IMR-90 (cell line): ENCODE measurements at regions not wholly inside any gene's neighbourhood (a gene's known extent, or its start where the extent isn't known, plus 50 kb on each side); places are given as distances from the start of the nearest gene placed in this dataset.
A peak's percentile ranks its signal among the peaks of the same experiment; 100 is the strongest.

Experiments used
- ATAC-seq: fragments of 200-7000 bp; cut with Tn5 transposase; 2 replicates; pipeline ENCODE4 v1.9.1; 2020; ENCODE audit warnings: low read depth, mild to moderate bottlenecking, moderate library complexity
- BruUV-seq: library from RNA; stranded (reverse); fragments of 400-500 nt; replicated peaks from 2 replicates; lab custom pipeline; 2021; lab: Mats Ljungman, UMichigan
- CTCF ChIA-PET: fragments of 300-600 bp; formaldehyde crosslinking; extraction: SDS; loops from one replicate; lab custom pipeline; 2021; ENCODE audit warnings: antibody characterized with exemption; lab: Yijun Ruan, JAX
- POLR2A ChIA-PET: fragments of 300-600 bp; sonication (Branson Sonifier 250); formaldehyde crosslinking; loops from one replicate; lab custom pipeline; 2022; ENCODE audit warnings: antibody characterized with exemption; ENCODE audit not compliant: unreplicated experiment; lab: Charles Lee
- DNase-seq: peaks from one replicate; pipeline ENCODE4 v3.0.0; 2013
- H2AFZ ChIP-seq: replicated peaks from 2 replicates; pipeline ENCODE3; 2013; ENCODE audit warnings: low read length, mild to moderate bottlenecking; ENCODE audit not compliant: poor library complexity
- H2AK5ac ChIP-seq: 2 replicates; pipeline ENCODE4 v1.6.1; 2013; ENCODE audit warnings: low read depth, low read length, inconsistent platforms
- H2AK9ac ChIP-seq: replicated peaks from 2 replicates; pipeline ENCODE3; 2013; ENCODE audit warnings: mild to moderate bottlenecking, low read depth, low read length, moderate library complexity; ENCODE audit not compliant: poor library complexity
- H2BK120ac ChIP-seq: 2 replicates; pipeline ENCODE4 v1.6.1; 2013; ENCODE audit warnings: low read depth, low read length, inconsistent platforms
- H2BK15ac ChIP-seq: 3 replicates; pipeline ENCODE4 v1.6.1; 2013; ENCODE audit warnings: low read depth, low read length, inconsistent platforms
- H2BK20ac ChIP-seq: 2 replicates; pipeline ENCODE4 v1.6.1; 2013; ENCODE audit warnings: low read depth, mild to moderate bottlenecking, inconsistent platforms, low read length, moderate library complexity
- H2BK5ac ChIP-seq: 2 replicates; pipeline ENCODE4 v1.6.1; 2013; ENCODE audit warnings: mild to moderate bottlenecking, low read depth, low read length, inconsistent platforms; ENCODE audit not compliant: poor library complexity, severe bottlenecking
- H3K14ac ChIP-seq: replicated peaks from 2 replicates; pipeline ENCODE4 v1.6.1; 2013; ENCODE audit warnings: low read depth, low read length, inconsistent platforms
- H3K18ac ChIP-seq: 2 replicates; pipeline ENCODE4 v1.6.1; 2013; ENCODE audit warnings: low read depth, low read length, control low read depth
- H3K23ac ChIP-seq: 2 replicates; pipeline ENCODE4 v1.6.1; 2013; ENCODE audit warnings: low read depth, low read length, inconsistent platforms
- H3K27ac ChIP-seq: 2 replicates; pipeline ENCODE4 v1.5.1; 2013; ENCODE audit warnings: mild to moderate bottlenecking, control low read depth, low read length; ENCODE audit not compliant: insufficient read depth
- H3K27me3 ChIP-seq: 2 replicates; pipeline ENCODE4 v1.6.1; 2013; ENCODE audit warnings: low read length; ENCODE audit not compliant: control insufficient read depth, insufficient read depth
- H3K36me3 ChIP-seq: 2 replicates; pipeline ENCODE4 v1.6.1; 2013; ENCODE audit warnings: low read length, mixed read lengths; ENCODE audit not compliant: control insufficient read depth, insufficient read depth
- H3K4ac ChIP-seq: 2 replicates; pipeline ENCODE4 v1.6.1; 2013; ENCODE audit warnings: low read depth, low read length, inconsistent platforms
- H3K4me1 ChIP-seq: 2 replicates; pipeline ENCODE4 v1.6.1; 2013; ENCODE audit warnings: low read length, mixed read lengths; ENCODE audit not compliant: control insufficient read depth, insufficient read depth
- H3K4me2 ChIP-seq: 2 replicates; pipeline ENCODE4 v1.6.1; 2013; ENCODE audit warnings: low read depth, mild to moderate bottlenecking, control low read depth, low read length, moderate library complexity
- H3K4me3 ChIP-seq: 2 replicates; pipeline ENCODE4 v1.5.1; 2013; ENCODE audit warnings: low read depth, mild to moderate bottlenecking, control low read depth, low read length, moderate library complexity; ENCODE audit not compliant: insufficient read depth
- H3K56ac ChIP-seq: 2 replicates; pipeline ENCODE4 v1.6.1; 2013; ENCODE audit warnings: low read length, inconsistent platforms; ENCODE audit not compliant: insufficient read depth; ENCODE audit errors: extremely low read depth
- H3K79me1 ChIP-seq, 2 experiments: 2 replicates each; pipeline ENCODE4 v1.6.1; 2013; ENCODE audit warnings: low read length in 2 of 2, inconsistent platforms in 1 of 2, low read depth in 1 of 2
- H3K9ac ChIP-seq: 2 replicates; pipeline ENCODE4 v1.6.1; 2013; ENCODE audit warnings: low read depth, low read length, control low read depth
- H3K9me1 ChIP-seq: 2 replicates; pipeline ENCODE4 v1.6.1; 2013; ENCODE audit warnings: low read length, inconsistent platforms; ENCODE audit not compliant: insufficient read depth
- H3K9me3 ChIP-seq: 2 replicates; pipeline ENCODE4 v1.6.1; 2013; ENCODE audit warnings: low read length; ENCODE audit not compliant: control insufficient read depth, insufficient read depth
- H4K20me1 ChIP-seq: 2 replicates; pipeline ENCODE4 v1.6.1; 2013; ENCODE audit warnings: low read length, inconsistent platforms; ENCODE audit not compliant: insufficient read depth
- H4K5ac ChIP-seq: 2 replicates; pipeline ENCODE4 v1.6.1; 2013; ENCODE audit warnings: mild to moderate bottlenecking, low read depth, low read length, control low read depth
- H4K8ac ChIP-seq, 2 experiments: 2 replicates each; pipeline ENCODE4 v1.6.1; 2013; ENCODE audit warnings: low read depth in 2 of 2, low read length in 2 of 2, control low read depth in 1 of 2, inconsistent platforms in 1 of 2
- H4K91ac ChIP-seq: 2 replicates; pipeline ENCODE4 v1.6.1; 2013; ENCODE audit warnings: low read depth, low read length, inconsistent platforms; ENCODE audit not compliant: insufficient read depth
- CEBPB ChIP-seq: IDR thresholded peaks from 2 replicates; pipeline ENCODE4 v1.6.1; 2012; ENCODE audit warnings: low read depth, low read length, improper control_type of control experiment
- CHD1 ChIP-seq: IDR thresholded peaks from 2 replicates; pipeline ENCODE4 v1.6.1; 2012; ENCODE audit warnings: low read depth, low read length, improper control_type of control experiment
- FOS ChIP-seq: fragments of 150-350 bp; IDR thresholded peaks from 2 replicates; pipeline ENCODE4 v1.6.1; 2016; ENCODE audit warnings: low read depth, low read length
- MAFK ChIP-seq: IDR thresholded peaks from 2 replicates; pipeline ENCODE4 v1.6.1; 2012; ENCODE audit warnings: low read depth, low read length, improper control_type of control experiment
- MAZ ChIP-seq: IDR thresholded peaks from 2 replicates; pipeline ENCODE4 v1.6.1; 2012; ENCODE audit warnings: low read depth, mild to moderate bottlenecking, low read length, improper control_type of control experiment, moderate library complexity, borderline replicate concordance
- MXI1 ChIP-seq: IDR thresholded peaks from 2 replicates; pipeline ENCODE4 v1.6.1; 2012; ENCODE audit warnings: low read depth, mild to moderate bottlenecking, low read length, moderate library complexity, borderline replicate concordance
- RAD21 ChIP-seq: IDR thresholded peaks from 2 replicates; pipeline ENCODE4 v1.6.1; 2012; ENCODE audit warnings: low read length, improper control_type of control experiment
- RFX5 ChIP-seq: IDR thresholded peaks from 2 replicates; pipeline ENCODE4 v1.8.0; 2012; ENCODE audit warnings: low read depth, mild to moderate bottlenecking, low read length, moderate library complexity
- SMC3 ChIP-seq: fragments of 150-350 bp; IDR thresholded peaks from 2 replicates; pipeline ENCODE4 v1.6.1; 2016; ENCODE audit warnings: low read depth, mild to moderate bottlenecking, antibody characterized with exemption, low read length, moderate library complexity
- USF2 ChIP-seq: fragments of 150-350 bp; IDR thresholded peaks from 2 replicates; pipeline ENCODE4 v1.6.1; 2017; ENCODE audit warnings: mild to moderate bottlenecking, antibody characterized with exemption, low read length, low read depth
- WGBS, 2 experiments: methylation state at CpG; one replicate each; pipeline versions ENCODE4 v1.1.5 to v1.1.7; 2013; ENCODE audit warnings: missing lambda C conversion rate in 2 of 2; ENCODE audit not compliant: insufficient read length in 1 of 2; ENCODE audit errors: extremely low coverage in 2 of 2; 5-methylcytosine and 5-hydroxymethylcytosine counted together
- dilution Hi-C: fragments of 300-500 bp; cut with HindIII; formaldehyde crosslinking; loops from one replicate; pipeline ENCODE4 v1.14.3; 2018; ENCODE audit warnings: low sequenced_read_pairs; ENCODE audit not compliant: unreplicated experiment
- in situ Hi-C: fragments of 300-500 bp; cut with MboI; formaldehyde crosslinking; loops from 3 replicates; pipeline ENCODE4 v1.14.3; 2019; ENCODE audit warnings: low sequenced_read_pairs, inconsistent platforms, mixed read lengths
- intact Hi-C: fragments of 100-400 bp; cut with micrococcal nuclease; formaldehyde crosslinking; loops from 2 replicates; pipeline ENCODE4 v1.10.0; 2022

GRCh38 chr2:150404147-150404546 lies 83.3 kb downstream of the RND3 start:
- Histone ChIP-seq H3K79me1 (no peaks in the 10 kb centered on the region), H4K5ac (no peak overlapping the region), H4K91ac (no peak overlapping the region), H3K27ac (no peak overlapping the region), H2AK5ac (no peak overlapping the region), H3K4ac (0 out of 2 replicates have a peak overlapping the region, but pooled peaks have one; percentile 11), H2BK15ac (no peak overlapping the region), H3K4me3 (no peak overlapping the region), H4K8ac (no peak overlapping the region), H2AK9ac (no peak overlapping the region), H3K9me3 (no peaks in the 10 kb centered on the region), H2AFZ (peak overlapping the region; percentile 39), H3K9me1 (no peaks in the 10 kb centered on the region), H3K4me1 (peaks cover 2% of the 10 kb centered on the region), H4K20me1 (no peaks in the 10 kb centered on the region), H3K27me3 (no peaks in the 10 kb centered on the region), H3K4me2 (peak overlapping the region; percentile 100; the same call in 1 of the 2 replicates), H3K56ac (no peak overlapping the region), H2BK20ac (no peak overlapping the region), H3K36me3 (no peaks in the 10 kb centered on the region), H3K14ac (no peak overlapping the region), H3K9ac (no peak overlapping the region), H3K23ac (peak overlapping the region; percentile 14; the same call in 1 of the 2 replicates), H3K18ac (no peak overlapping the region), H2BK5ac (no peak overlapping the region), H2BK120ac (no peak overlapping the region)
- dilution Hi-C loops, result no loop called here
- in situ Hi-C loops, result no loop called here
- ChIA-PET CTCF (no interaction called here), POLR2A (no interaction called here)
- ATAC-seq (peak; percentile 40; the same call in 1 of the 2 replicates), DNase-seq (no peak)
- no CpG with 5 or more reads among the region's 3 CpGs for WGBS, 2 experiments
- BruUV-seq, result no TSS peak
- intact Hi-C loops, result loop anchor here (10.0 kb wide), 1 partner anchor 51 kb away; no protein-coding TSS in a partner anchor
- TF ChIP-seq RFX5 (no peak), FOS (no peak), MAFK (no peak), CEBPB (no peak), CHD1 (no peak), RAD21 (no peak), MXI1 (no peak), SMC3 (no peak), USF2 (no peak), MAZ (no peak)
